ENCODE measurements at regions not wholly inside any gene's neighbourhood (a gene's known extent, or its start where the extent isn't known, plus 50 kb on each side); places are given as distances from the start of the nearest gene placed in this dataset.

DNA sequence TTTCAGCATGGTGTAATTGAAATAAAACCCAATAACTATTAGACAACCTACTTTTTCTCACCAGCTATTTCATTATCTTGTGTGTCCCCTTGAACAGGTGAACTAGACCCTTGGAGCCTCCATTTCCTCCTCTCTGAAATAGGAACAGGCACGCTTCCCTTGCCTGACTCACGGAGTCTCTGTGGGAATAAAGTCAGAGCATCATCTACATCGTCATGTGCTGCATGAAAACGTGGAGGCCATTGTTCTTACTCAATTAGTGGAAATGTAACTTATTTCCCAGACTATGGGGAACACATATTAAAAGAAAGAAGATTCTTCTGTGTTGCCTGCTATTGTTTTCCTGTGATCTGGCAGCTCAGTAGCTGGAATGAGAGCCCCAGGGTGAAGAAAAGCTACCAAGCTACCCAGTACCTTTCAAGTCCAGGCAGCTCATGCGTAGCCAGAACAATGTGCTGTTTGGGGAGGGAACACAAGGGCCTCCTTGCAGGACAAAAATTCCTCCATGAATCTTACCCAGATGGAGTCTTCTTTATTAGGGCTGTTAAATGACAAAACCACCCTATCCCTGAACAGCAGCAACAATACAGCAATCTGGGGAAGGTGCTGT is 59.8 kb downstream of the SOX11 start:
- Mint-ChIP-seq H3K4me1 (ENCODE audit: unreplicated experiment) (no peaks in the 10 kb centered on the region), H3K36me3 (ENCODE audit: unreplicated experiment) (no peaks in the 10 kb centered on the region), H3K27ac (ENCODE audit: unreplicated experiment) (no peak overlapping the region), H3K4me3 (ENCODE audit: unreplicated experiment) (no peak overlapping the region), H3K9me3 (ENCODE audit: unreplicated experiment) (no peaks in the 10 kb centered on the region), H3K27me3 (ENCODE audit: unreplicated experiment) (peaks cover 14% of the 10 kb centered on the region)
- no peak for TF ChIP-seq CTCF (IDR thresholded peaks at IDR 0.05)
- no peak for DNase-seq (ENCODE audit: extremely low spot score, unreplicated experiment)

DNA sequence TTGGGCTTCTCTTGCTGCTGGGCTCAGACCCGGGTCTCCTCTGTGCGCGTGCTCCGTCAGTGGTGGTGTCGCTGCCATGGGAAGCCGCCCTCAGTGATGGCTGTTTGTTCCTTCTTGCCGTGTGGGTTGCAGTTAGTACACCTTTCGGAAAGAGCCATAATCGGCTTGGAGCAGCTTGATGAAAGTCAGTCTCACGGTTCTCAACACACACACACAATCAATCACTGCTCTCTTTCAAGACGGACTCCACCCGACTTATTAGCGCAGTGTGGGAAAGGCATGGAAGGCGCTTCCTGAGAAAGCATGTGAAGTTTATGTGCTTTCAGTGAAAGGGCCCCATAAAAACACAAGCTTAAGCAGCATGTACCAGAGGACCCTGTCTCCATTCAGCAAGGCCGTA is 64.1 kb downstream of the SOX11 start:
- Mint-ChIP-seq H3K4me1 (ENCODE audit: unreplicated experiment) (no peaks in the 10 kb centered on the region), H3K9me3 (ENCODE audit: unreplicated experiment) (no peaks in the 10 kb centered on the region), H3K36me3 (ENCODE audit: unreplicated experiment) (no peaks in the 10 kb centered on the region), H3K27me3 (ENCODE audit: unreplicated experiment) (peaks cover 25% of the 10 kb centered on the region), H3K4me3 (ENCODE audit: unreplicated experiment) (no peak overlapping the region), H3K27ac (ENCODE audit: unreplicated experiment) (no peak overlapping the region)
- no peak for TF ChIP-seq CTCF (IDR thresholded peaks at IDR 0.05)
- no peak for DNase-seq (ENCODE audit: extremely low spot score, unreplicated experiment)

DNA sequence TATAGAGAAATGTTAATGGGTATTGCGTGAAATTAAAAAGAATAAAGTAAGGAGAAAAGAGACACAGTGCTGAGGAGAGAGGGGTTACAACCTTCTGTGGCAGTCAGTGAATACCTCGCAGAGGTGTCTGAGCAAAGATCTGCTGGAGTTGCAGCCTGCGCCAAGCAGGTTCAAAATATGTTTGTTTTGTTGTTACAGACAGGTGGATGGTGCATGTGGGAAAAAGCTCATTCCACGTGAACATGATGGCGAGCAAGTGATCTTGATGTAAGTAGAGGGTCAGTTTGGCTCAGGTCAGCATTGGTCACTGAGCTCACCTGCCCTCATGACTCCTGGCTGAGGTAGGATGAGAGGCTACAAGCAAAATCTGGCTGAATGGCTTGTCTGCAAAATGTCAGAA is 66.2 kb downstream of the SOX11 start:
- DNase-seq (ENCODE audit: extremely low spot score, unreplicated experiment), result no peak
- Mint-ChIP-seq H3K27ac (ENCODE audit: unreplicated experiment) (no peak overlapping the region), H3K4me1 (ENCODE audit: unreplicated experiment) (no peaks in the 10 kb centered on the region), H3K9me3 (ENCODE audit: unreplicated experiment) (no peaks in the 10 kb centered on the region), H3K36me3 (ENCODE audit: unreplicated experiment) (no peaks in the 10 kb centered on the region), H3K4me3 (ENCODE audit: unreplicated experiment) (no peak overlapping the region), H3K27me3 (ENCODE audit: unreplicated experiment) (peaks cover 25% of the 10 kb centered on the region)
- TF ChIP-seq CTCF (IDR thresholded peaks at IDR 0.05), result no peak

GRCh38 chr2:5759949-5760348 is 67.8 kb downstream of the SOX11 start:
- Mint-ChIP-seq H3K4me3 (ENCODE audit: unreplicated experiment) (no peak overlapping the region), H3K27me3 (ENCODE audit: unreplicated experiment) (peaks cover 20% of the 10 kb centered on the region), H3K36me3 (ENCODE audit: unreplicated experiment) (no peaks in the 10 kb centered on the region), H3K4me1 (ENCODE audit: unreplicated experiment) (no peaks in the 10 kb centered on the region), H3K27ac (ENCODE audit: unreplicated experiment) (no peak overlapping the region), H3K9me3 (ENCODE audit: unreplicated experiment) (no peaks in the 10 kb centered on the region)
- TF ChIP-seq CTCF (IDR thresholded peaks at IDR 0.05), result no peak
- no peak for DNase-seq (ENCODE audit: extremely low spot score, unreplicated experiment)

- peaks cover 25% of the 10 kb centered on the region for H3K4me1 Mint-ChIP-seq (ENCODE audit: unreplicated experiment)
These were observed 71.3 kb downstream of the SOX11 start for GRCh38 chr2:5763531-5763930.

More at GRCh38 chr2:5763531-5763930, 71.3 kb downstream of the SOX11 start:
- no peaks in the 10 kb centered on the region for H3K9me3 Mint-ChIP-seq (ENCODE audit: unreplicated experiment)
- peaks cover 16% of the 10 kb centered on the region for H3K27me3 Mint-ChIP-seq (ENCODE audit: unreplicated experiment)
- no peak for TF ChIP-seq CTCF (IDR thresholded peaks at IDR 0.05)
- DNase-seq (ENCODE audit: extremely low spot score, unreplicated experiment), result no peak
- no peaks in the 10 kb centered on the region for H3K36me3 Mint-ChIP-seq (ENCODE audit: unreplicated experiment)
- H3K27ac Mint-ChIP-seq (ENCODE audit: unreplicated experiment), result no peak overlapping the region
- H3K4me3 Mint-ChIP-seq (ENCODE audit: unreplicated experiment), result no peak overlapping the region

All from osteocyte (in vitro differentiated cells).